ENCODE measurements at regions not wholly inside any gene's neighbourhood (a gene's known extent, or its start where the extent isn't known, plus 50 kb on each side); places are given as distances from the start of the nearest gene placed in this dataset.

- H3K27ac ChIP-seq (ENCODE audit: low read depth), result no peak overlapping the region
- H3K27me3 Mint-ChIP-seq (ENCODE audit: insufficient read depth, low read depth, poor library complexity), result peaks cover 1% of the 10 kb centered on the region
- no peaks in the 10 kb centered on the region for H3K27me3 ChIP-seq (ENCODE audit: insufficient read depth)
- H3K4me1 Mint-ChIP-seq, result no peaks in the 10 kb centered on the region
- DNase-seq (ENCODE audit: low spot score) (no peak), ATAC-seq (no peak)
- no peak overlapping the region for H3K4me2 ChIP-seq
- no peaks in the 10 kb centered on the region for H4K20me1 ChIP-seq (replicated peaks; ENCODE audit: insufficient read depth)
- H3K4me1 ChIP-seq (ENCODE audit: insufficient read depth), result no peaks in the 10 kb centered on the region
- no peaks in the 10 kb centered on the region for H3K36me3 ChIP-seq (ENCODE audit: insufficient read depth)
- no peaks in the 10 kb centered on the region for H3K79me2 ChIP-seq (replicated peaks; ENCODE audit: insufficient read depth)
- no peak overlapping the region for H3K4me3 ChIP-seq
- TF ChIP-seq STAT1 (IDR thresholded peaks at IDR 0.05; ENCODE audit: unreplicated experiment), result no peak
- no peak for TF ChIP-seq EZH2phosphoT487 (IDR thresholded peaks at IDR 0.05; ENCODE audit: unreplicated experiment)
- TF ChIP-seq ETS1 (IDR thresholded peaks at IDR 0.05), result no peak
- TF ChIP-seq CTCF (conservative IDR thresholded peaks at IDR 0.05; ENCODE audit: low read depth in 2 of 2), result no peak
- no peak for TF ChIP-seq ZNF114 (CRISPR knock-in tag; IDR thresholded peaks at IDR 0.05)
- TF ChIP-seq EZH2 (IDR thresholded peaks at IDR 0.05; ENCODE audit: low read depth, unreplicated experiment), result no peak
- TF ChIP-seq CREB1 (CRISPR knock-in tag; IDR thresholded peaks at IDR 0.05; ENCODE audit: low read depth), result no peak
- TF ChIP-seq POLR2AphosphoS5 (IDR thresholded peaks at IDR 0.05; ENCODE audit: low read depth), result no peak
- no peak for TF ChIP-seq ZNF462 (CRISPR knock-in tag; IDR thresholded peaks at IDR 0.05)
- no peak for TF ChIP-seq REST (IDR thresholded peaks at IDR 0.05; ENCODE audit: unreplicated experiment)
- no peak for TF ChIP-seq NANOG (IDR thresholded peaks at IDR 0.05; ENCODE audit: borderline replicate concordance)
- TF ChIP-seq ZNF331 (CRISPR knock-in tag; IDR thresholded peaks at IDR 0.05; ENCODE audit: low read depth), result no peak
- no peak for TF ChIP-seq JUNB (IDR thresholded peaks at IDR 0.05; ENCODE audit: unreplicated experiment)
- no peak overlapping the region for H3K4me3 Mint-ChIP-seq
- H3K9me2 ChIP-seq (ENCODE audit: insufficient read depth), result peaks cover 4% of the 10 kb centered on the region; the same call in 1 of the 2 replicates
- peaks cover 2% of the 10 kb centered on the region; the same call in 1 of the 3 replicates for H3K9me3 Mint-ChIP-seq
- H3F3A ChIP-seq (replicated peaks; ENCODE audit: low read depth), result no peaks in the 10 kb centered on the region
- H3K27ac Mint-ChIP-seq, result no peak overlapping the region
- no peak overlapping the region for H2AFZ ChIP-seq
- peaks cover 7% of the 10 kb centered on the region; the same call in 1 of the 3 replicates for H3K36me3 Mint-ChIP-seq (ENCODE audit: low read depth)
Observed at GRCh38 chr5:3538886-3539285, 56.7 kb upstream of the IRX1 start.
